Mesothelial cell of epicardium (in vitro differentiated cells): ENCODE measurements at regions not wholly inside any gene's neighbourhood (a gene's known extent, or its start where the extent isn't known, plus 50 kb on each side); places are given as distances from the start of the nearest gene placed in this dataset.
A peak's percentile ranks its signal among the peaks of the same experiment; 100 is the strongest.

Source experiments
- DNase-seq, 2 experiments: peaks; one replicate each; pipeline ENCODE4 v3.0.0; 2021; ENCODE audit warnings: low spot score in 2 of 2; ENCODE audit not compliant: unreplicated experiment in 2 of 2
- H3K27ac Mint-ChIP-seq: 2 replicates; pipeline ENCODE4 v1.8.0; 2021; ENCODE audit warnings: mixed read lengths
- H3K27me3 Mint-ChIP-seq: 2 replicates; pipeline ENCODE4 v1.8.0; 2021; ENCODE audit warnings: low read depth, mixed read lengths
- H3K36me3 Mint-ChIP-seq: 2 replicates; pipeline ENCODE4 v1.8.0; 2021; ENCODE audit warnings: mixed read lengths
- H3K4me1 Mint-ChIP-seq: 2 replicates; pipeline ENCODE4 v1.8.0; 2021; ENCODE audit warnings: mixed read lengths
- H3K4me3 Mint-ChIP-seq: 2 replicates; pipeline ENCODE4 v1.8.0; 2021; ENCODE audit warnings: mild to moderate bottlenecking, moderate library complexity, mixed read lengths
- H3K9me3 Mint-ChIP-seq: 2 replicates; pipeline ENCODE4 v1.8.0; 2021; ENCODE audit warnings: mixed read lengths
- TF ChIP-seq, protein P1 (sequence below): fragments of 200-600 bp; sonication (generic); IDR thresholded peaks from one replicate; pipeline ENCODE4 v1.5.0; 2021; ENCODE audit warnings: antibody characterized with exemption; ENCODE audit not compliant: unreplicated experiment

DNA sequence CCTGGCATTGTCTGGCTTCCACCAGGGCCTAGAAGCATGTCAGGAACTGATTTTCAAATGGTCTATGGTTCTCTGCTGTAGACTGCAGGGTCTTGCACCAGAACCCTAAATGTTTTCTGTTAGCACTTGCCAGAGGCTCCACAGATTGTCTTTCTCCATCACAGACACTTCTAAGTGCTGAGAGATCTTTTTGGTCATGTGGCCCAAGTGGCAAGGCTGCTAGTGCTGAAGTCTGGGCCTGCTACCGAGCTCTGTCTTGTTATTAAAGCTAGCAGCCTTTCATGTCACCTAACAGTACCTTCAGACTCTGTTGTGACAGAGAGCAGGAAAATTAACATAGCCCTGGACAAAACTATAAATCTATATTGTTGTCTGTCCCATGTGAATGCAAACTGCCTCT, 120.7 kb upstream of the BACH2 start:
- H3K4me3 Mint-ChIP-seq: no peak overlapping the region
- no peaks in the 10 kb centered on the region for H3K9me3 Mint-ChIP-seq
- DNase-seq: no peak
- no peaks in the 10 kb centered on the region for H3K36me3 Mint-ChIP-seq
- no peak overlapping the region for H3K27ac Mint-ChIP-seq
- no peaks in the 10 kb centered on the region for H3K27me3 Mint-ChIP-seq
- TF ChIP-seq, protein P1, sequence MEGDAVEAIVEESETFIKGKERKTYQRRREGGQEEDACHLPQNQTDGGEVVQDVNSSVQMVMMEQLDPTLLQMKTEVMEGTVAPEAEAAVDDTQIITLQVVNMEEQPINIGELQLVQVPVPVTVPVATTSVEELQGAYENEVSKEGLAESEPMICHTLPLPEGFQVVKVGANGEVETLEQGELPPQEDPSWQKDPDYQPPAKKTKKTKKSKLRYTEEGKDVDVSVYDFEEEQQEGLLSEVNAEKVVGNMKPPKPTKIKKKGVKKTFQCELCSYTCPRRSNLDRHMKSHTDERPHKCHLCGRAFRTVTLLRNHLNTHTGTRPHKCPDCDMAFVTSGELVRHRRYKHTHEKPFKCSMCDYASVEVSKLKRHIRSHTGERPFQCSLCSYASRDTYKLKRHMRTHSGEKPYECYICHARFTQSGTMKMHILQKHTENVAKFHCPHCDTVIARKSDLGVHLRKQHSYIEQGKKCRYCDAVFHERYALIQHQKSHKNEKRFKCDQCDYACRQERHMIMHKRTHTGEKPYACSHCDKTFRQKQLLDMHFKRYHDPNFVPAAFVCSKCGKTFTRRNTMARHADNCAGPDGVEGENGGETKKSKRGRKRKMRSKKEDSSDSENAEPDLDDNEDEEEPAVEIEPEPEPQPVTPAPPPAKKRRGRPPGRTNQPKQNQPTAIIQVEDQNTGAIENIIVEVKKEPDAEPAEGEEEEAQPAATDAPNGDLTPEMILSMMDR: no peak
- peaks cover 7% of the 10 kb centered on the region for H3K4me1 Mint-ChIP-seq

DNA sequence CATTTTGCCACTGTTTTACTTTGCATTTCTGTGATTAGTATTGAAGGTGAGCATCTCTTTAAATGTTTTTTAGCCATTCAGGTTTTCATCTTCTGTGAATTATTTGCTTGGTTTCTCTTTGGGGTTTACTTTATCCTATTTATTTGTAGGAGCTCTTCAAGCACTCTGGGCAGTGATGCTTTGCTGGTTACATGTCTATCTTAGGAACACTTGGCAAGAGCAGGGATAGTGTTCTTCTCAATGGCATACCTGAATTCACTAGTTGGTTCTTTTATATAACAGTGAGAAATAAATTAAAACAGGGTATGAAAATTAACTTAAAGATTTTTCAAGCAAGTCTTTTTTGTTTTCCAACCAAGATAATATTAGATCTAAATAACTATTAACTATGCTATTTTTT, 119.7 kb upstream of the BACH2 start:
- Mint-ChIP-seq H3K4me3 (no peak overlapping the region), H3K27ac (no peak overlapping the region), H3K9me3 (no peaks in the 10 kb centered on the region), H3K36me3 (no peaks in the 10 kb centered on the region), H3K4me1 (peaks cover 9% of the 10 kb centered on the region), H3K27me3 (no peaks in the 10 kb centered on the region)
- no peak for DNase-seq
- TF ChIP-seq, protein P1: no peak

DNA sequence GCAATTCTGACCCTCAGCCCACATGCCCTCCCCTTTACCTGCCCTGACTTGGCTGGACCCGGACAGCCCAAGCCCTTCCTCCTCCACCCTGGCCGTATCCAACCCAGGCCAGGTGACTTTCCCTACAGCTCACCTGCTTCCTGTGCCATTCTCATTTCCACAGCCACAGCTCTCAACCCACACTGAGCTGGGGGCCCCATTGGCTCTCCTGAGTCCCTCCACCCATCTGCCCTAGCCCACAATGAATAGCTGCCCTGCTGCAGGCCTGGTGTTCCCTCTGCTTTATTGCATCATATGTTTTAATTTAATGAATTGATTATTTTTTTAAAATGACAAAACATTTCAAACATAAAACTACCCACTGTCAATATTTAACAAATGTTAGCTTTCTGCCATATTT, 118.5 kb upstream of the BACH2 start:
- Mint-ChIP-seq H3K27me3 (no peaks in the 10 kb centered on the region), H3K9me3 (no peaks in the 10 kb centered on the region), H3K27ac (no peak overlapping the region), H3K36me3 (no peaks in the 10 kb centered on the region), H3K4me1 (peaks cover 11% of the 10 kb centered on the region), H3K4me3 (no peak overlapping the region)
- DNase-seq: no peak
- TF ChIP-seq, protein P1: no peak

- DNase-seq: no peak
- Mint-ChIP-seq H3K36me3 (no peaks in the 10 kb centered on the region), H3K4me3 (no peak overlapping the region), H3K9me3 (no peaks in the 10 kb centered on the region), H3K27me3 (no peaks in the 10 kb centered on the region), H3K27ac (no peak overlapping the region), H3K4me1 (peaks cover 11% of the 10 kb centered on the region)
- TF ChIP-seq, protein P1: no peak
These were observed 117.7 kb upstream of the BACH2 start for GRCh38 chr6:90414352-90414751.

DNA sequence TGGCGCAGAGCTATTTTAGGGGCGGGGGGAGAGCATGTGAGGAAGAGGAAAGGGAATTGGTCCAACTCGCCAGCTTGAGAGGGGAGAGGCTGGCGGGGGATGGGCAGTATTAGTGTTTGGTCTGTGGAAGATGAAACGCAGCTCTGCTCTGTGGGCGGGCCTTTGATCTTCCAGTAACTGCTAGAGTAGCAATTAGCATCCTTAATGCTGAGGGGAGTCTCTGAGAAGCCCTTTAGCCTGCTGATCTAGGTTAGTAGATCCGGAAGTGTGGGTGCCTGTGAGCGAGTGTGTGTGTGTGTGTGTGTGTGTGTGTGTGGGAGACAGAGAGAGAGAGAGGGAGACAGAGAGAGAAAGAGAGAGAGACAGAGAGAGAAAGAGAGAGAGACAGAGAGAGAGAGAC, 117.2 kb upstream of the BACH2 start:
- DNase-seq: peak in 1 of 2 experiments; percentile 51
- TF ChIP-seq, protein P1: no peak
- Mint-ChIP-seq H3K4me3 (peak overlapping the region; percentile 54), H3K9me3 (no peaks in the 10 kb centered on the region), H3K36me3 (no peaks in the 10 kb centered on the region), H3K27ac (peak overlapping the region; percentile 7), H3K4me1 (peaks cover 11% of the 10 kb centered on the region), H3K27me3 (no peaks in the 10 kb centered on the region)

DNA sequence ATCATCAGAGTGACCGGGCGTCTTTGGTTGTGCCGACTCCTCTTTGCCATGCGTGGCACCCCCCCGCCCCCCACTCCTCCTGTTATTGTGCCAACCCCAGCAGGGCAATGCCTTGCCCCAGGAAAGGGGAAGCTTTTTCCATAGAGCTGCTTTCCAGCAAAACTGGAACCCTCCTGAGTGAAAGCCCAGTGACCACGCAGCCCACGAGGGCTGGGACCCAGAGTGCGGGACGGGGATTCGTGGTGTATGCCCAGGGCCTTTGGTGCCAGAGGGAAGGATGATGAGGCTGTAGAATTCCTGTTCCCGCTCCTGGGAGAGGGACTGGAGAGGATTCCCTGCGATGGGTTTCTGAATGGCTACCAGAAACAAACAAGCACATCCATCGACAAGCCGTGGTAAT, 116.8 kb upstream of the BACH2 start:
- H3K27me3 Mint-ChIP-seq: no peaks in the 10 kb centered on the region
- no peak overlapping the region for H3K27ac Mint-ChIP-seq
- peaks cover 11% of the 10 kb centered on the region for H3K4me1 Mint-ChIP-seq
- no peaks in the 10 kb centered on the region for H3K9me3 Mint-ChIP-seq
- TF ChIP-seq, protein P1: no peak
- peak overlapping the region; percentile 54 for H3K4me3 Mint-ChIP-seq
- H3K36me3 Mint-ChIP-seq: no peaks in the 10 kb centered on the region
- DNase-seq: no peak
